Gastroesophageal sphincter (tissue), 3 donors: ENCODE measurements at regions not wholly inside any gene's neighbourhood (a gene's known extent, or its start where the extent isn't known, plus 50 kb on each side); places are given as distances from the start of the nearest gene placed in this dataset.

ENCODE experiments used
- EP300 ChIP-seq: sonication (generic); formaldehyde crosslinking; IDR thresholded peaks from one replicate; pipeline ENCODE4 v1.6.1; 2017; ENCODE audit warnings: antibody characterized with exemption, mild to moderate bottlenecking
- POLR2A ChIP-seq, 2 donors: fragments of 450-650 bp; IDR thresholded peaks; one replicate each; pipeline ENCODE4 v1.6.1; 2017; ENCODE audit warnings: antibody characterized with exemption in 2 of 2, mild to moderate bottlenecking in 2 of 2, moderate library complexity in 1 of 2
- POLR2AphosphoS5 ChIP-seq: sonication (generic); formaldehyde crosslinking; IDR thresholded peaks from one replicate; pipeline ENCODE4 v1.6.1; 2017; ENCODE audit warnings: antibody characterized with exemption
- TF ChIP-seq, protein P1 (sequence below), 4 experiments: fragments of 200-600 bp in 2 of 4; fragments of 450-650 bp in 2 of 4; sonication (generic) in 1 of 4; IDR thresholded peaks; one replicate each; pipeline ENCODE4 v1.5.1; 2017 to 2019; ENCODE audit warnings: antibody characterized with exemption in 4 of 4, mild to moderate bottlenecking in 2 of 4, moderate library complexity in 2 of 4

DNA sequence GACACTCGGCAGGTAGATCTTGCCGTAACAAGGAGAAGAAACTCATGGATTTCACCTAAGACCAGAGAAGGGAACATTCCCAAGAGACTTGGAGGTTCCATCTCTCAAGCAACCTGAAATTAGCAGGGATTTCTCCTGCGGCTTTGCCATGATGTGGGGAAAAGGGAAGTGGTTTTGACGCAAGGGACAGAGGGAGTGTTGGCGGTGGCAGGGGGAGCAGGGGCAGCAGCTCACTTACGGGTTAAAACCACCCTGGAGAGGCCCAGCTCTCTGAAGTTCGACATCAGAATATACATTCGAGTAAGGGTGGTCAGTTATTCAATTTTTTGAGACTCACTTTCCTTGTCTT is 76.1 kb upstream of the POMP start:
- TF ChIP-seq POLR2A (IDR thresholded peaks at IDR 0.05) = no peak
- TF ChIP-seq, protein P1, sequence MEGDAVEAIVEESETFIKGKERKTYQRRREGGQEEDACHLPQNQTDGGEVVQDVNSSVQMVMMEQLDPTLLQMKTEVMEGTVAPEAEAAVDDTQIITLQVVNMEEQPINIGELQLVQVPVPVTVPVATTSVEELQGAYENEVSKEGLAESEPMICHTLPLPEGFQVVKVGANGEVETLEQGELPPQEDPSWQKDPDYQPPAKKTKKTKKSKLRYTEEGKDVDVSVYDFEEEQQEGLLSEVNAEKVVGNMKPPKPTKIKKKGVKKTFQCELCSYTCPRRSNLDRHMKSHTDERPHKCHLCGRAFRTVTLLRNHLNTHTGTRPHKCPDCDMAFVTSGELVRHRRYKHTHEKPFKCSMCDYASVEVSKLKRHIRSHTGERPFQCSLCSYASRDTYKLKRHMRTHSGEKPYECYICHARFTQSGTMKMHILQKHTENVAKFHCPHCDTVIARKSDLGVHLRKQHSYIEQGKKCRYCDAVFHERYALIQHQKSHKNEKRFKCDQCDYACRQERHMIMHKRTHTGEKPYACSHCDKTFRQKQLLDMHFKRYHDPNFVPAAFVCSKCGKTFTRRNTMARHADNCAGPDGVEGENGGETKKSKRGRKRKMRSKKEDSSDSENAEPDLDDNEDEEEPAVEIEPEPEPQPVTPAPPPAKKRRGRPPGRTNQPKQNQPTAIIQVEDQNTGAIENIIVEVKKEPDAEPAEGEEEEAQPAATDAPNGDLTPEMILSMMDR (IDR thresholded peaks at IDR 0.05) = no peak
- TF ChIP-seq EP300 = no peak
- no peak for TF ChIP-seq POLR2AphosphoS5
